ENCODE measurements at regions not wholly inside any gene's neighbourhood (a gene's known extent, or its start where the extent isn't known, plus 50 kb on each side); places are given as distances from the start of the nearest gene placed in this dataset.

DNA sequence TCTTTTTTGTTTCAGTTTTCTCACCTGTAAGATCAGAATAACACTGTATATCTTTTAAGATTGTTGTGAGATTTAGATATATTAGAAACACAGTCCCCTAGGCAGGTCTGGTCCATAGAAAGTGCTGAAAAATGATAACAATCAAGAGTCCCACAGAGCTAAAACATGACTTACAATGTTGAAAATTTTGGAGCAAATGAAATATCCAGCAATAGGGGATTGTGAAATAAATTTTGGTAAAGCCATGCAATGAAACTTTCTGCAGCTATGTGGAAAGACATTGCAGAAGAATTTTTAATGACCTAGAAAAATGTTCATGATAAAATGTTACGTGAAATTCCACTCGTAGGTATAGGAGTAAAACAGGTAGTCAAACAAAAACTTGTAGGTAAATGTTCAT lies 127.6 kb upstream of the SERPINE2 start:
- no peak for TF ChIP-seq CTCF (IDR thresholded peaks at IDR 0.05; ENCODE audit: low read depth, low read length)
- no peak for DNase-seq (ENCODE audit: low read depth in 2 of 2)
- H3K4me3 ChIP-seq (replicated peaks in 1 of 2; ENCODE audit: low read depth in 2 of 2, low read length in 2 of 2) = no peak overlapping the region

- H3K4me3 ChIP-seq (replicated peaks in 1 of 2; ENCODE audit: low read depth in 2 of 2, low read length in 2 of 2) = no peak overlapping the region
- no peak for TF ChIP-seq CTCF (IDR thresholded peaks at IDR 0.05; ENCODE audit: low read depth, low read length)
- peak in 1 of 2 donors; percentile 38 for DNase-seq (ENCODE audit: low read depth in 2 of 2)
Observed at GRCh38 chr2:224165901-224166319, 126.8 kb upstream of the SERPINE2 start.

DNA sequence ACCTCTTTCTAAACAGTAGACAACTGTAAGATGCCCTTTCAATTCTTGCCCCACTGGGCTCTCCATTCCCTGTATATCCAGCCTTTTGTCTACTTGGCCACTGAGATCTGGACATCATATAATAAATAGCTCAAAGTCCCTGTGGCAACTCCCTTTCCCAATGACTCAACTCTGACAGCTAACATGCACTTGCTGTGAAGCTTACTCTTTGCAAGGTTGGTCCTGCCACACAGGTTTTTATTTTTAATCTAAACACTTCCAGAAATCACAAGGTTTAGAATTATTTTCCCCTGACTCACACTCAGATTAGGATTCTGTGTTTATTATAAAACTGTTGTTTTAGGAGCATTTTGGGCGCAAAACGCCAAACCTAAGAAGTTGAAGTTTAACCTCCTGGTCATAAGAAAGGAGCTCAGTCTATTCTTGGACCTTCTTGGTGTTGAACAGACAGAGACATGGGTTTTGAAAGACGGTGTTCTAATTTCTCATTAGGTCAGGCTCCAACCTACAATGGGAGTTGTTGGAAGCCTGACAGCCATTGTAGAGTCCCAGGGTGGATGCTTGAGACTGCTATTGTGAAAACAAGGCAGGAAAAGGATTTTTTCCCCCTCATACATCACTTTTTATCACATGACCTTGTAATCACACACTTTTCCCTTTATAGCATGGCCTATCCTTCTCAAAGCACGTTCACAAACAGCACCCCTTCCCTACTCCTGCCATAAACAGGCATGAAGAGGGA lies 124.7 kb upstream of the SERPINE2 start:
- DNase-seq (ENCODE audit: low read depth in 2 of 2) = peak; percentile 54 to 79
- TF ChIP-seq CTCF (IDR thresholded peaks at IDR 0.05; ENCODE audit: low read depth, low read length) = no peak

GRCh38 chr2:224162122-224162521 lies 123.0 kb upstream of the SERPINE2 start:
- no peak overlapping the region for H3K4me3 ChIP-seq (replicated peaks in 1 of 2; ENCODE audit: low read depth in 2 of 2, low read length in 2 of 2)
- TF ChIP-seq CTCF (IDR thresholded peaks at IDR 0.05; ENCODE audit: low read depth, low read length) = no peak
- peak in 1 of 2 donors; percentile 88 for DNase-seq (ENCODE audit: low read depth in 2 of 2)

More for the DNA sequence above, 124.7 kb upstream of the SERPINE2 start:
- no peak overlapping the region for H3K4me3 ChIP-seq (replicated peaks in 1 of 2; ENCODE audit: low read depth in 2 of 2, low read length in 2 of 2)

- no peak for TF ChIP-seq CTCF (IDR thresholded peaks at IDR 0.05; ENCODE audit: low read depth, low read length)
- DNase-seq (ENCODE audit: low read depth in 2 of 2) = no peak
- H3K4me3 ChIP-seq (replicated peaks in 1 of 2; ENCODE audit: low read depth in 2 of 2, low read length in 2 of 2) = no peak overlapping the region
Observed at GRCh38 chr2:224161712-224162111, 122.6 kb upstream of the SERPINE2 start.

- H3K4me3 ChIP-seq (replicated peaks in 1 of 2; ENCODE audit: low read depth in 2 of 2, low read length in 2 of 2) = no peak overlapping the region
- peak; percentile 53 to 81 for DNase-seq (ENCODE audit: low read depth in 2 of 2)
- TF ChIP-seq CTCF (IDR thresholded peaks at IDR 0.05; ENCODE audit: low read depth, low read length) = no peak
Observed at GRCh38 chr2:224160917-224161316, 121.8 kb upstream of the SERPINE2 start.

Data from cardiac fibroblast (primary cell).